Peyer's patch (tissue), 4 donors: ENCODE measurements at regions not wholly inside any gene's neighbourhood (a gene's known extent, or its start where the extent isn't known, plus 50 kb on each side); places are given as distances from the start of the nearest gene placed in this dataset.

Experiments used
- CTCF ChIP-seq, 6 experiments: fragments of 450-650 bp in 4 of 6; fragments of 200-600 bp in 2 of 6; sonication (generic) in 1 of 6; IDR thresholded peaks; one replicate each; pipeline ENCODE4 v1.5.1; 2017 to 2019; ENCODE audit warnings: antibody characterized with exemption in 6 of 6, mild to moderate bottlenecking in 3 of 6, moderate library complexity in 1 of 6
- POLR2A ChIP-seq, 2 donors: fragments of 450-650 bp; IDR thresholded peaks; one replicate each; pipeline ENCODE4 v1.5.1; 2017; ENCODE audit warnings: antibody characterized with exemption in 2 of 2, mild to moderate bottlenecking in 2 of 2, moderate library complexity in 2 of 2

GRCh38 chr14:89508863-89509262, 91.8 kb upstream of the FOXN3 start:
- TF ChIP-seq POLR2A (IDR thresholded peaks at IDR 0.05): no peak
- no peak for TF ChIP-seq CTCF (IDR thresholded peaks at IDR 0.05)
